ENCODE measurements at regions not wholly inside any gene's neighbourhood (a gene's known extent, or its start where the extent isn't known, plus 50 kb on each side); places are given as distances from the start of the nearest gene placed in this dataset.
A peak's percentile ranks its signal among the peaks of the same experiment; 100 is the strongest.

DNA sequence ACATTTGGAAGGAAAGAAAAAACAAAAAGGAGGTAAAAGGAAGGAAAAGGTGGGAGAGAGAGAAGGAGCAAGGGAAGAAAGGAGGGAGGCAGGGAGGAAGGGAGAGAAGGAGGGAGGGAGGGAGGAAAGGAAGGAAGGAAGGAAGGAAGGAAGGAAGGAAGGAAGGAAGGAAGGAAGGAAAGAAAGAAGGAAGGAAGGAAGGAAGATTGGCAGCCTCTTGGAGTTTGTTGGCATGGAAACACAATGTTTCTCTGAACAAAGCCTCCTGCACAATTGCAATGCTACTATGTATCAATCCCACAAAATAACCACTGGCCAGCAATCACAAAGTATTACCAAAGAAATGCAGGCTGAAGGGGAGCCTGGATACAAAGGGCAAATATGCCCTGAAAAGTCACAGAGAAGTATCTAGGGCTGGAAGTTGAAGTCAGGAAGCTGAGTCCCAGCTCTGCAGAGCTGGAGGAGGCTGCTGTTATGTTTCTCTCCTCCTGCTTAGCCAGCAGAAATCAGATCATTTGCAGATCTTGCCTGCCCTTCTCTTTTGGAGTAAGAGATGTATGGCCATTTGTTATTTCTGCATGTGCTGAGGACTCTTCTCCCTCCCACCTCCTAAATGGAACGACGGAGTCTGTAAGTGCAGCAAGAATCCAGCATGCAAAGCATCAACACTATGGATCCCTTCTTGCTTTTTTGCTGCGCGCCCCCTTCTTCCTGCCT, 195.9 kb upstream of the LDB2 start:
- no peaks in the 10 kb centered on the region for H3K4me1 ChIP-seq
- 32 to 51% (median 41%) methylated on average over 4 of the region's 4 CpGs for WGBS, 5 donors
- H3K4me3 ChIP-seq: no peak overlapping the region
- H3K27ac ChIP-seq: no peak overlapping the region
- no peaks in the 10 kb centered on the region for H3K36me3 ChIP-seq
- intact Hi-C loops (cut with DNase I; ENCODE audit: low total_unique reads): no loop called here
- DNase-seq: peak in 1 of 2 donors; percentile 25
- no peaks in the 10 kb centered on the region for H3K27me3 ChIP-seq
- no peaks in the 10 kb centered on the region for H3K9me3 ChIP-seq
- TF ChIP-seq POLR2A (IDR thresholded peaks at IDR 0.05): no peak
- no peak for TF ChIP-seq EP300 (IDR thresholded peaks at IDR 0.05)
- TF ChIP-seq POLR2AphosphoS5 (IDR thresholded peaks at IDR 0.05): no peak

DNA sequence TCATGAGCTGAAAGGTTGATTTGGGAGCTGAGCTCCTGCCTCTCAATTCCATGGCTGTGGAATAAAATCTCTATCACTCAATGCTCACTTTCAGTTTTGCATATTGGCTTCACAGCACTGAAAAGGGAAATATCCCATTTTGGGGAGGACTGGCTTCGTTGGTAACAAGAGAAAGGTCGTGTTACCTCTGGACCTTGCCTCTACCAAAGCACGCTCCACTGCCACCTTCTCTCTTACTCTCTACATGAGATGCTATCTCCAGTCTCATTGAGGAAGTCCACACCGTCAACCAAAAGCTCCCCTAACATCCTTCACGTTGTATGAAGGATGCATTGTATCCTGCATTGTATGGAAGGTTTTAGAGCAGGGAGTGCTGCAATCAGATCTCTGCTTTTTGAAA, 195.0 kb upstream of the LDB2 start:
- 69 to 74% (median 71%) methylated on average over 5 of the region's 5 CpGs for WGBS, 5 donors
- no peak for DNase-seq
- TF ChIP-seq, protein P1, sequence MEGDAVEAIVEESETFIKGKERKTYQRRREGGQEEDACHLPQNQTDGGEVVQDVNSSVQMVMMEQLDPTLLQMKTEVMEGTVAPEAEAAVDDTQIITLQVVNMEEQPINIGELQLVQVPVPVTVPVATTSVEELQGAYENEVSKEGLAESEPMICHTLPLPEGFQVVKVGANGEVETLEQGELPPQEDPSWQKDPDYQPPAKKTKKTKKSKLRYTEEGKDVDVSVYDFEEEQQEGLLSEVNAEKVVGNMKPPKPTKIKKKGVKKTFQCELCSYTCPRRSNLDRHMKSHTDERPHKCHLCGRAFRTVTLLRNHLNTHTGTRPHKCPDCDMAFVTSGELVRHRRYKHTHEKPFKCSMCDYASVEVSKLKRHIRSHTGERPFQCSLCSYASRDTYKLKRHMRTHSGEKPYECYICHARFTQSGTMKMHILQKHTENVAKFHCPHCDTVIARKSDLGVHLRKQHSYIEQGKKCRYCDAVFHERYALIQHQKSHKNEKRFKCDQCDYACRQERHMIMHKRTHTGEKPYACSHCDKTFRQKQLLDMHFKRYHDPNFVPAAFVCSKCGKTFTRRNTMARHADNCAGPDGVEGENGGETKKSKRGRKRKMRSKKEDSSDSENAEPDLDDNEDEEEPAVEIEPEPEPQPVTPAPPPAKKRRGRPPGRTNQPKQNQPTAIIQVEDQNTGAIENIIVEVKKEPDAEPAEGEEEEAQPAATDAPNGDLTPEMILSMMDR (IDR thresholded peaks at IDR 0.05): no peak
- TF ChIP-seq POLR2AphosphoS5 (IDR thresholded peaks at IDR 0.05) (no peak), POLR2A (IDR thresholded peaks at IDR 0.05) (no peak), EP300 (IDR thresholded peaks at IDR 0.05) (no peak)
- Histone ChIP-seq H3K9me3 (no peaks in the 10 kb centered on the region), H3K4me3 (no peak overlapping the region), H3K27ac (no peak overlapping the region), H3K4me1 (no peaks in the 10 kb centered on the region), H3K36me3 (no peaks in the 10 kb centered on the region), H3K27me3 (no peaks in the 10 kb centered on the region)
- intact Hi-C loops (cut with DNase I; ENCODE audit: low total_unique reads): no loop called here

DNA sequence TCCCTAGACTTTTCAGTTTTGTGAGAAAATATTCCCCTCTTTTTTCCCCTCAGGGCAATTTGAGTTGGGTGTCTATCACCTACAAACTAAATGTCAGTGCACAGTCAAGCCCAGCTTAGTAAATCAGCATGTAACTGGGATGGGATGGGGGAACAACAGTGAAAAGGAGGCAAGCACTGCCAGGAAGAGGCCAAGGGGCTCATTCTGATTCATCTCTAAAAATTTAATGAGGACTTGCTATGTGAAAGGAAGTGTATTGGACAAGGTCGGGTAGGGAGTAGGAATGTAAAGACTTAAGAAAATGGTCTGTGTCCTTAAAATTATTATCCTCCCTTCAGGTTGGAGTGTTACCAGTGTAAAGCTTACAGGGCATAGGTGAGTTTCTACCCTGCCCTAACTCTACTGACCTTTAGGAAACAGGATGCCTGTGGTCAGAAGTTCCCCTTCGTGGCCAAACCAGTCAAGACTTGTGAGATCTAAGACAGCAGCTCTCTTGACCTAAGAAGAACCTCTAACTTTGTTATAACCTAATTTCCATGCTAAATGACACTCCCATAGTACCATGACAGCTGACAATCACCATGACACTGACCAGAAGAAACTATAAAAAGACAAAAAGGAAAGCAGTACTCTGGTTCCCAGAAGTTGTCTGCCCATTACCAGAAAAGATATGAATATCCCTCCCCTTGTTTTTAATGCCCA, 194.4 kb upstream of the LDB2 start:
- no peaks in the 10 kb centered on the region for H3K9me3 ChIP-seq
- no peak for DNase-seq
- TF ChIP-seq, protein P1 (IDR thresholded peaks at IDR 0.05): no peak
- TF ChIP-seq POLR2A (IDR thresholded peaks at IDR 0.05) (no peak), EP300 (IDR thresholded peaks at IDR 0.05) (no peak), POLR2AphosphoS5 (IDR thresholded peaks at IDR 0.05) (no peak)
- WGBS, 5 donors: 59 to 64% (median 59%) methylated on average over 2 of the region's 2 CpGs
- intact Hi-C loops (cut with DNase I; ENCODE audit: low total_unique reads): no loop called here
- no peaks in the 10 kb centered on the region for H3K36me3 ChIP-seq
- no peaks in the 10 kb centered on the region for H3K27me3 ChIP-seq
- no peak overlapping the region for H3K4me3 ChIP-seq
- no peaks in the 10 kb centered on the region for H3K4me1 ChIP-seq
- no peak overlapping the region for H3K27ac ChIP-seq

DNA sequence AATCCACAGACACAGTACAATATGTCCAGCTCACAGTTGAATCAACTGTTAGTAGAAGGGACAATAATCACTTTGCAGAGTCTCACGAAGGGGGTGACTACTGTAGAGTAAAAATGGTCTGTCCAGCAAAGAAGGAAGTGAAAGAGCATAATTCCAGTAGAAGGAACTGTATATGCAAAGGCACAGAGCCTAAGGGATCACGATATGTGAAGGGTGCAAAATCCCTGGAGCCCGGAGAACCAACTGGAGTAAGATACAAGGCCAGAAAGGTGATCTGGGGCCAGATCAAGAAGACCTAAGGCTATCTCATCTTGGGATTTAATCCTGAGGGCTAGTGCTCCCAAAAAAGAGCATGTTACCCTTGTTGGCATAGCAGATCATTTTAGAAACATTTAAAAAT, 192.7 kb upstream of the LDB2 start:
- Histone ChIP-seq H3K27me3 (no peaks in the 10 kb centered on the region), H3K27ac (no peak overlapping the region), H3K4me1 (no peaks in the 10 kb centered on the region), H3K9me3 (no peaks in the 10 kb centered on the region), H3K4me3 (no peak overlapping the region), H3K36me3 (no peaks in the 10 kb centered on the region)
- TF ChIP-seq, protein P1 (IDR thresholded peaks at IDR 0.05): no peak
- TF ChIP-seq EP300 (IDR thresholded peaks at IDR 0.05) (no peak), POLR2AphosphoS5 (IDR thresholded peaks at IDR 0.05) (no peak), POLR2A (IDR thresholded peaks at IDR 0.05) (no peak)
- 77 to 85% (median 84%) methylated on average over 3 of the region's 3 CpGs for WGBS, 5 donors
- intact Hi-C loops (cut with DNase I; ENCODE audit: low total_unique reads): no loop called here
- no peak for DNase-seq

DNA sequence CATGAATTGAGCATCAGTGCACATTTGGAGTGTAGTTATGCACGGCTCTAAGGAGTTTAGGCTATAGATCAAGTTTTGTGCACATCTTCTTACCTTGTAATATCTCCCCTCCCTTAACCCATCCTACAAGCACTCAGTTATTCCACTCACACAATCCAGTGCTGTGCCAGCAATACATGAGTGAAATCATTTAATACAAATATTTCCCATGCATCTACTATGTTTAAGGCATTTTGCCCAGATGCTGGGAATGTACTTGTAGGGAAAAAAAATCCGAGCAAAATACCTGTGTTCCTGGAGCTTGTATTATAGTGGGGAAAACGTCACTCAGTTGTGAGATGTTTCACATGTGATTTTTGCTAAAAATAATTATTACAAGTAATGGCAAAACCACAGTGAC, 191.6 kb upstream of the LDB2 start:
- 74 to 89% (median 86%) methylated on average over 3 of the region's 3 CpGs for WGBS, 5 donors
- H3K4me1 ChIP-seq: no peaks in the 10 kb centered on the region
- no peak overlapping the region for H3K4me3 ChIP-seq
- no peaks in the 10 kb centered on the region for H3K36me3 ChIP-seq
- no peak overlapping the region for H3K27ac ChIP-seq
- DNase-seq: no peak
- intact Hi-C loops (cut with DNase I; ENCODE audit: low total_unique reads): no loop called here
- H3K27me3 ChIP-seq: no peaks in the 10 kb centered on the region
- no peak for TF ChIP-seq POLR2A (IDR thresholded peaks at IDR 0.05)
- TF ChIP-seq, protein P1 (IDR thresholded peaks at IDR 0.05): no peak
- no peak for TF ChIP-seq POLR2AphosphoS5 (IDR thresholded peaks at IDR 0.05)
- TF ChIP-seq EP300 (IDR thresholded peaks at IDR 0.05): no peak
- no peaks in the 10 kb centered on the region for H3K9me3 ChIP-seq

All from stomach (tissue), 8 donors.